ENCODE measurements at regions not wholly inside any gene's neighbourhood (a gene's known extent, or its start where the extent isn't known, plus 50 kb on each side); places are given as distances from the start of the nearest gene placed in this dataset.
"Not testable (repeated sequence)": the region's sequence is repeated elsewhere in the genome, so short reads cannot be mapped to it uniquely, and the experiment has no call there.

GRCh38 chr5:162821664-162822063 is 615.7 kb upstream of the CCNG1 start:
- TF ChIP-seq EP300, POLR2AphosphoS5 (IDR thresholded peaks at IDR 0.05): not testable (repeated sequence)
- TF ChIP-seq, protein P1, sequence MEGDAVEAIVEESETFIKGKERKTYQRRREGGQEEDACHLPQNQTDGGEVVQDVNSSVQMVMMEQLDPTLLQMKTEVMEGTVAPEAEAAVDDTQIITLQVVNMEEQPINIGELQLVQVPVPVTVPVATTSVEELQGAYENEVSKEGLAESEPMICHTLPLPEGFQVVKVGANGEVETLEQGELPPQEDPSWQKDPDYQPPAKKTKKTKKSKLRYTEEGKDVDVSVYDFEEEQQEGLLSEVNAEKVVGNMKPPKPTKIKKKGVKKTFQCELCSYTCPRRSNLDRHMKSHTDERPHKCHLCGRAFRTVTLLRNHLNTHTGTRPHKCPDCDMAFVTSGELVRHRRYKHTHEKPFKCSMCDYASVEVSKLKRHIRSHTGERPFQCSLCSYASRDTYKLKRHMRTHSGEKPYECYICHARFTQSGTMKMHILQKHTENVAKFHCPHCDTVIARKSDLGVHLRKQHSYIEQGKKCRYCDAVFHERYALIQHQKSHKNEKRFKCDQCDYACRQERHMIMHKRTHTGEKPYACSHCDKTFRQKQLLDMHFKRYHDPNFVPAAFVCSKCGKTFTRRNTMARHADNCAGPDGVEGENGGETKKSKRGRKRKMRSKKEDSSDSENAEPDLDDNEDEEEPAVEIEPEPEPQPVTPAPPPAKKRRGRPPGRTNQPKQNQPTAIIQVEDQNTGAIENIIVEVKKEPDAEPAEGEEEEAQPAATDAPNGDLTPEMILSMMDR (IDR thresholded peaks at IDR 0.05) = not testable (repeated sequence)
